AG04449 (cell line): ENCODE measurements at regions not wholly inside any gene's neighbourhood (a gene's known extent, or its start where the extent isn't known, plus 50 kb on each side); places are given as distances from the start of the nearest gene placed in this dataset.

ENCODE experiments used
- CTCF ChIA-PET: fragments of 350-600 bp; formaldehyde crosslinking; extraction: SDS; loops from one replicate; lab custom pipeline; 2021; ENCODE audit warnings: antibody characterized with exemption; lab: Yijun Ruan, JAX
- POLR2A ChIA-PET: fragments of 400-600, 350-600 bp; formaldehyde crosslinking; extraction: SDS; loops from one replicate; lab custom pipeline; 2020; ENCODE audit warnings: antibody characterized with exemption, inconsistent platforms; lab: Yijun Ruan, JAX
- DNase-seq: peaks from one replicate; pipeline ENCODE4 v3.0.0-alpha.2; 2010; ENCODE audit warnings: low read depth, low spot score
- H3K4me3 ChIP-seq: 2 replicates; pipeline ENCODE4 v1.5.1; 2011; ENCODE audit warnings: low read depth, mild to moderate bottlenecking, control low read depth, low read length
- TF ChIP-seq, protein P1 (sequence below): IDR thresholded peaks from one replicate; pipeline ENCODE4 v1.5.1; 2011; ENCODE audit warnings: mild to moderate bottlenecking, moderate library complexity, low read length, control low read depth, inconsistent platforms; ENCODE audit not compliant: insufficient read depth; ENCODE audit errors: missing control alignments

- TF ChIP-seq, protein P1, sequence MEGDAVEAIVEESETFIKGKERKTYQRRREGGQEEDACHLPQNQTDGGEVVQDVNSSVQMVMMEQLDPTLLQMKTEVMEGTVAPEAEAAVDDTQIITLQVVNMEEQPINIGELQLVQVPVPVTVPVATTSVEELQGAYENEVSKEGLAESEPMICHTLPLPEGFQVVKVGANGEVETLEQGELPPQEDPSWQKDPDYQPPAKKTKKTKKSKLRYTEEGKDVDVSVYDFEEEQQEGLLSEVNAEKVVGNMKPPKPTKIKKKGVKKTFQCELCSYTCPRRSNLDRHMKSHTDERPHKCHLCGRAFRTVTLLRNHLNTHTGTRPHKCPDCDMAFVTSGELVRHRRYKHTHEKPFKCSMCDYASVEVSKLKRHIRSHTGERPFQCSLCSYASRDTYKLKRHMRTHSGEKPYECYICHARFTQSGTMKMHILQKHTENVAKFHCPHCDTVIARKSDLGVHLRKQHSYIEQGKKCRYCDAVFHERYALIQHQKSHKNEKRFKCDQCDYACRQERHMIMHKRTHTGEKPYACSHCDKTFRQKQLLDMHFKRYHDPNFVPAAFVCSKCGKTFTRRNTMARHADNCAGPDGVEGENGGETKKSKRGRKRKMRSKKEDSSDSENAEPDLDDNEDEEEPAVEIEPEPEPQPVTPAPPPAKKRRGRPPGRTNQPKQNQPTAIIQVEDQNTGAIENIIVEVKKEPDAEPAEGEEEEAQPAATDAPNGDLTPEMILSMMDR, result no peak
- POLR2A ChIA-PET, result no interaction called here
- no peak overlapping the region for H3K4me3 ChIP-seq
- DNase-seq, result no peak
- CTCF ChIA-PET, result no interaction called here
These were observed 552.1 kb downstream of the CDH26 start for GRCh38 chr20:60510356-60510755.

- TF ChIP-seq, protein P1, result no peak
- peak; percentile 23 for DNase-seq
- no peak overlapping the region for H3K4me3 ChIP-seq
- POLR2A ChIA-PET, result no interaction called here
- CTCF ChIA-PET, result no interaction called here
These were observed 554.2 kb downstream of the CDH26 start for GRCh38 chr20:60512443-60512842.

DNA sequence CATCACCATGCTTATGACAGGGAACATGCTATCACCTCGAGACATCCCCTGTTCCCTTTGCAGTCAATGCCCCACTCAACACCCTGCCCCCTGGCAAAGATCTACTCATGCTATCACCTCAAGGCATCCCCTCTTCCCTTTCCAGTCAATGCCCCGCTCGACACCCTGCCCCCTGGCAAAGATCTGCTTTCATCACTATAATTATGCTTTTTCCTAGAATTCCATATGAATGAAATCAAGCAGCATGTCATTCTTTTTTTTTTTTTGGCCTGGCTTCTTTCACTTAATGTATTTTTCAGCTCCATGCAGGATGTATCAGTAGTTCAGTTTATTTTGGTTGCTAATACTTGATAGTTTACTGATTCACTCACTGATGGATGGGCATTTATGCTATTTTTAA is 554.9 kb downstream of the CDH26 start:
- no peak overlapping the region for H3K4me3 ChIP-seq
- ChIA-PET POLR2A (no interaction called here), CTCF (no interaction called here)
- TF ChIP-seq, protein P1, result no peak
- DNase-seq, result no peak

GRCh38 chr20:60516442-60516841 is 558.2 kb downstream of the CDH26 start:
- ChIA-PET POLR2A (no interaction called here), CTCF (no interaction called here)
- TF ChIP-seq, protein P1, result no peak
- H3K4me3 ChIP-seq, result no peak overlapping the region
- DNase-seq, result no peak

GRCh38 chr20:60518022-60518421 is 559.8 kb downstream of the CDH26 start:
- TF ChIP-seq, protein P1, result no peak
- no peak for DNase-seq
- ChIA-PET CTCF (no interaction called here), POLR2A (no interaction called here)
- H3K4me3 ChIP-seq, result no peak overlapping the region

DNA sequence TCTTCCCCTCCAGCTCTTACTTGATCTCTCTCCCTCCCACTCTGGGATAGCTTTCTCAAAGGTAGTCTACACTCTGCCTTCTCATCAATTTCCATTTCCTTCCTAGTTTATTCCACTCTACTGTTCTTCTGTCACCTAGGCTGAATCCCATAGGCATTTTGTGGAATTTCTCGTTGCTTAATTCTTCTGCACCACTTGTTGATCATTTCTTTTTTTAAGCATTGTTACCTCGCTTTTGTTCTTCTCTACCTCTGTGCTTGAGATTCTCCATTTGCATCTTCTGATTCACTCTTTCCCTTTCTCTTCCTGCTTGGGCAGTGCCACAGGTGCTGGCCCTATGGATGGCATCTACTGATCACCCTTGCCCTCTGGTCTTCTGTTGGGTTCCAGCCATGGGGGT is 567.2 kb downstream of the CDH26 start:
- no peak overlapping the region for H3K4me3 ChIP-seq
- DNase-seq, result no peak
- CTCF ChIA-PET, result no interaction called here
- TF ChIP-seq, protein P1, result no peak
- POLR2A ChIA-PET, result no interaction called here
